Urothelium cell line (cell line): ENCODE measurements at regions not wholly inside any gene's neighbourhood (a gene's known extent, or its start where the extent isn't known, plus 50 kb on each side); places are given as distances from the start of the nearest gene placed in this dataset.
A peak's percentile ranks its signal among the peaks of the same experiment; 100 is the strongest.
"Not testable (repeated sequence)": the region's sequence is repeated elsewhere in the genome, so short reads cannot be mapped to it uniquely, and the experiment has no call there.

Source experiments
- DNase-seq: peaks from one replicate; pipeline ENCODE4 v3.0.0; 2011; ENCODE audit warnings: low spot score, mixed read lengths
- FAIRE-seq: peaks from 2 replicates; lab custom pipeline; 2011; peaks lifted over from hg19 to GRCh38; lab: Jason Lieb, UNC

- no peak for FAIRE-seq
Observed at GRCh38 chr4:166153548-166153947, 280.5 kb downstream of the TLL1 start.

DNA sequence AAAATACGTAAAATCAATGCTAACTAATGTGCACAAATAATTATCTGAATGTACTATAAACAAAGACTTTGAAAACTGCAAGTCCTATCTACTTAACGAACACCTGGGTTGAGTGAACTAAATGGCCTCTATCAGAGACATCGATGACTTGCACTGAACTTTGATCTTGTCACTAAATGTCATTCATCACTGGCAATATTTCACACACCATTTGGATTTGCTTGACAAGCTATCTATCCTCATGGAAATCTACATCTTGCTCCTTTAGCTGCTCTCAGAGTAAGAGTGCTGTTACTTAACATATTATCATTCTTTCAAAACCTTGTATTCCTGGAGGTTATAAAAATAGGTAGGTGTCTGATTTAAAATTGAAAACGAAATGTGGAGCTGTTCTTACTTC lies 289.3 kb downstream of the TLL1 start:
- DNase-seq: no peak
- no peak for FAIRE-seq

More at GRCh38 chr4:166153548-166153947, 280.5 kb downstream of the TLL1 start:
- DNase-seq: no peak

- no peak for FAIRE-seq
- peak; percentile 41 for DNase-seq
Observed at GRCh38 chr4:166165829-166166420, 292.9 kb downstream of the TLL1 start.

DNA sequence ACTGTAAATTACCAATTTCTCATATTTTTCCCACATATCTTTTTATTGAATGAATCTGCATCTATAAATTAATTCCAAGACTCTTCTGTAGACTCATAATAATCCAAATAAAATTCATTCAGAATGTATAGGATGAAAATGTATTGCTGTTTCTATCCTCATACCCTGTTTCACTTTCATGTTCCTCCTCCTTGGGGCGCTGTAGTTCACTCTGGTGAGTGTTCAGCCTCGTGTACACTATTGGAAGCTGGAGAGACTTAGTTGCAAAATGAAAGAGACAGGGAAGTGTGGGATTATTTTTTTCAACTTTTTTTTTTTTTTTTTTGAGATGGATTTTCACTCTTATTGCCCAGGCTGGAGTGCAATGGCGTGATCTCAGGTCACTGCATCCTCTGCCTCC lies 296.1 kb downstream of the TLL1 start:
- FAIRE-seq: no peak
- DNase-seq: no peak

- DNase-seq: no peak
- no peak for FAIRE-seq
Observed at GRCh38 chr4:166172619-166173018, 299.6 kb downstream of the TLL1 start.

DNA sequence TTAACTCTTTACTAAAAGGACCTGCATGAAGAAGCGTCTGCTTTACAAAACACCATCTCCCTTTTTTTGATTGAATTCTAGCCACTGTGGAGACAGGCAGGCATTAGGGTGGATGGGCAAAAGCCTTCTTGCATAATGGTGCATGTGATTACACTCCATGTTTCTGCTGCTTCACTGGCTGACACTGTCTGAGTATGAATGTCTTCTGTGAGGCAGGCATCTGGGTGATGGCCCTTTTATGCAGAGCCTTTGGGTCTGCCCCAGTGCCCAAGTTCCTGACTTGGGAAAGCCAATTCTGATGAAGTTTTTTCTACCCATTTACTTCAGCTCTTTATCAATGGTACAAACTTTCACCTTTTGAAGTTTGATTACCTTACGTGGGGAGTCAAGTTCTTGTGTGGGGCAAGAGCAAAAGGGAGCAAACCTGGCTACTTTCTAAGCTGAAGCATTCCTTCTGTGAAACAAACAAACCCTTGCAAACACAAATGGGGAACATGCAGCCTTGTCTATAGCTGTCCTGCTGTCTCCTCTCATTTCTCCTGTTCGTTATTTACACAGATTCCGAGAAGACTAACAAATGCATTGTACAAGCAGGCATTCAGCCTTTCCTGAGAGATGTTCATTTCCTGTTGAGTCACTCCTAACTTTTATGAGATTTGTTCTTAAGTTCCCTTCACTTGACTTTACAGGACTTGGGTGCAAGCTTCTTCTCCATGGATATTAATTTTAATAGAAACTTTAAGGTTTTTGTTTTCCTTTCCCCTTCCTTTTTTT lies 301.9 kb downstream of the TLL1 start:
- FAIRE-seq (no peak), DNase-seq (peak; percentile 20)

DNA sequence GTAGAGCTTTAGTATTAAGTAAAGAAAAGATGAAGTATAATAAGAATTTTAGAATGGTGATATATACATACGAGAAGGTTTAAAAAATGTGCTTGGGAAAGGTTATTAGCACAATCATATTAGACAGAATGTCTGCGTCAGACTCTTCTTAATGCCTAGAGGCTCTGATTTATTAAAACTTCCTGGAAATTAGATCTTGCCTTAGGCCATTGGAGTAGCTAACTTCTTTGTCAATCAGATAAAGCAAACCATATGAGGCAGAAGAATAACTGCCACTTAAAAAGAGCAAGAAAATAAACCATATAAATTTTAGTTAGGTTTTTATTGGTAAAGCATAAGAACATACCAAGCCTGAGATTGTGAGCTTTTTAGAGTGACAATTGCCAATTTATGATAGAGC lies 309.1 kb downstream of the TLL1 start:
- DNase-seq: no peak
- FAIRE-seq: no peak

GRCh38 chr4:166195101-166195500 lies 322.1 kb downstream of the TLL1 start:
- DNase-seq (no peak), FAIRE-seq (no peak)

- DNase-seq (no peak), FAIRE-seq (no peak)
Observed at GRCh38 chr4:166197166-166197565, 324.1 kb downstream of the TLL1 start.

DNA sequence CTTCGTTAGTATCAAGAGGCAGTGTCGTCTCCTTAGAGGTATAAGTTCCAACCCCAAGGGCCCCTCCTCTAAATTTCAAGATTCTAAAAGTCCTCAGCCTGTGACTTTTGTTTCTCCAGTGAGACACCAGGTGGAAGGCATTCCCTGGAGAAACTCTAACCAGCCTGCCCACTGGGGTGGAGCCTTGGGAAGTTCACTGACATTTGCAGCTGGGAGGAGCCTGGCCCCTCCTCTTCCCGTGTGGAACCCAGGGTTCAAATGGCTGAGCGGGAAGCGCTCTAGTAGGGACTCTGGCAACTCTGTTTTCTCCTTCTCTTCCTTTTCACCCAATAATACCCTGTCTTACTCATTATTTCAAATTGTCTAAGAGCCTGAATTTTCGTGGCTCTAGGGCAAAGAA lies 325.0 kb downstream of the TLL1 start:
- DNase-seq: peak; percentile 10
- no peak for FAIRE-seq

GRCh38 chr4:166198516-166199310 lies 325.7 kb downstream of the TLL1 start:
- no peak for FAIRE-seq
- DNase-seq: peak; percentile 8

DNA sequence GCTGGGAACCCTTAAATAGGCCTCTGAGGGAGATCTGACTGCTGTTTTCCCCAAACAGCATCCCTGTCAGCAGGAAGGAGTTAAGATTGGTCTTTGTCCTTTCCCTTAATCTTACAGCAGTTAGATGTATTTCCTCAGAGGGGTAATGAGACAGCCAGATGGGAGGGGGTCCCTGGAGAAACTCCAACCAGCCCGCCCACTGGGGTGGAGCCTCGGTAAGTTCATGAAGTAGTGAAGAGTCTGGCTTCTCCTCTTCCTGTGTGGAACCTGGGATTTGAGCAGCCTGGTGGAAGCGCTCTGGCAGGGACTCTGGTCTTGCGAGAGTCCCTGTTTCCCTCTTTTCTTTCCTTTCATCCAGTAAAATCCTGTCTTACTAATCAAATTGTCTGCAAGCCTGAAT lies 330.0 kb downstream of the TLL1 start:
- DNase-seq (no peak), FAIRE-seq (no peak)

GRCh38 chr4:166212326-166212725 lies 339.3 kb downstream of the TLL1 start:
- not testable (repeated sequence) for FAIRE-seq, DNase-seq

GRCh38 chr4:166222271-166222670 lies 349.2 kb downstream of the TLL1 start:
- no peak for FAIRE-seq
- DNase-seq: no peak

DNA sequence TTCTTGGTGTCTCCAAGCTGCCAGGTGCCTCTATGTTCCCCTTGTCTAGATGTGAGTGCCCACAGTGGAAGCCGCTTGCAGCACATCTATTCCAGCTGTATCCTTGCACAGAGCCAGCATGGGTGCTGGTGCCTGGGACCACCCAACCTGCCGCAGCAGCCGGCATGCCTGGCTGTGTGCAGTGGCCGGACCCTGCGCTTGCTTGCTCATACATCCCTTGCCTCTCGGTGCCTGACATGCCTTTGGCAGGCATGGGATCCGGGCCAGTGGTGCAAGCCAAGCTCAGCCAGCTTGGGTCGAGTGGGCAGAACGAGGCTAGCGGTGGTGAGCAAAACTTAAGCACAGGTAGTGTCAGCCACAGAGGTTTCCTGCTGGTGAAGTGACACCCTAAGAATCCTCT lies 355.1 kb downstream of the TLL1 start:
- FAIRE-seq: no peak
- no peak for DNase-seq

GRCh38 chr4:166229799-166230198 lies 356.8 kb downstream of the TLL1 start:
- DNase-seq (no peak), FAIRE-seq (no peak)

- no peak for FAIRE-seq
Observed at GRCh38 chr4:166230841-166231240, 357.8 kb downstream of the TLL1 start.

DNA sequence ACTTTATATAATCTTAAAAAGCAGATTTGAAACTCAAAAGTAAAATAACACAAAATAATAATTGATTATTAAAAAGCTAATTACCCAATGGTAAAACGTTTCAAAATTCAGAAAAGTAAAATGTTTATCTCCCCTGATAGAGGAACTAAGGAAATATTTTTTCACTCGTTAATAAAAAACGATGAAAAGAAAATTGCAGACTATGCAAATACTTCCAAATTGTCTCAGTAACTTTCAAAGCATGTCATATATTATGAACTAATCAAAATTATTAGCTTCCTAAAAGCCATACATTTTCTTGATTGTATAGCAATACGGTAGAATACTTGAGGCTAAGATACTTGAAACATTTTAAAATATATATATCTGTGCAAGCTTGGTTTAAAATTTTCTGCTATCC lies 366.3 kb downstream of the TLL1 start:
- DNase-seq (no peak), FAIRE-seq (no peak)

More at GRCh38 chr4:166230841-166231240, 357.8 kb downstream of the TLL1 start:
- no peak for DNase-seq

DNA sequence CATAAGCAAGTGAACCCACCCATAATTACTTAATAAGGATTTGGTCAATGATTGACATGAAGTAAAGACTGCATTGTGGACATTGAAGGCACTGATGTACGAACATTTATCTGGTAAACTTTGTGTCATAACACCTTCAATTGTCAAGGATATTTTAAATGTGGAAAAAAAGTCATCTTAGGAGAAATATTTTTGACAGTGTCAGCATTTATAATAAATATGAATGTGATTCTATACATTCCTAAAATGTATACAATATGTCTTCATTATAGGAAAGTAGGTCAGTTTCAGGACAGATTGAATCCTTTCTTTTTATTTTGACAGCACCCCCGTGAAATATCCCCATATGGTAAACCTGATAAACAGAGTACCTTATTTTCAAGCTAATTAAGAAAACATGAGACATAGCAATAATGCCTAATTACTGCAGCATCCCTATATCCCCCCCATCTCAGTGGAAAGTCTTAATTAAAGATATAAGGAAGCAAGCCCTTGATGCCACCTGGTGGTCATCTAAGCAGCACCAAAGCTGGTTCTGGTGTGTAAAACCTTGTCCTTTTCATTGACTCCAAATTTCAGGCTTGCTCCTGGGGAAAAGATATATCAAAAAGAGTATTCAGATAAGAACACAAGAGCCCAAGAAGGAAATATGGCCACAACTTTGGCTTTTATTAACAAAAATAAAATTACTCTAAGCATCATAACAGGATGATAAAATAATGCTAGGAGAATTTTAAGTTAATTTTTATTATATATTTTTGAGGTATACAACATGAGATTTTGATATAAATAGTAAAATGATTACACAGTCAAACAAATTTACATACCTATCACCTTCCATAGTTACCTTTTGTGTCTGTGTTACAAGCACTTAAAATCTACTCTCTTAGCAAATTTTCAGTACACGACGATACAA lies 379.7 kb downstream of the TLL1 start:
- DNase-seq: peak; percentile 4
- FAIRE-seq: no peak

DNA sequence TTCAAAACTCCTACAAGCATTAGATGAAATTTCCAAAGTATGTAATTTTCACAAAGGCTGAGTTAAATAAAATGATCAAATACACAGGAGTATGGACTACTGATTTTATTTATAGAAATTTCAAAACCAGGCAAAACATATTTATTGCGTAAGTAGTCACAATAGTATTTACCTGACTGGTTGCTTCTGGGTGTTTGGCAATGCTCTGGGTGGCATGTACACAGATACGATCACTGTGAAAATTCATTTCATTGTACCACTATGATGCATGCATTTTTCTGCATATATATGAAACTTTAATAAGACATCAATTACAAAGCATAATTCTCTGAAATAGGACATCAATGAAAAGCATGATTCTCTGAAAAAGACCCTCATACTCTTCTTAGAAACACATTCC lies 384.2 kb downstream of the TLL1 start:
- DNase-seq (no peak), FAIRE-seq (no peak)

- FAIRE-seq (no peak), DNase-seq (peak; percentile 7)
Observed at GRCh38 chr4:166257891-166258290, 384.9 kb downstream of the TLL1 start.
